ENCODE measurements at regions not wholly inside any gene's neighbourhood (a gene's known extent, or its start where the extent isn't known, plus 50 kb on each side); places are given as distances from the start of the nearest gene placed in this dataset.
A peak's percentile ranks its signal among the peaks of the same experiment; 100 is the strongest.

- Histone ChIP-seq H3K36me3 (ENCODE audit: low read depth, low read length) (no peaks in the 10 kb centered on the region), H3K9ac (ENCODE audit: low read length) (no peak overlapping the region), H3K79me2 (ENCODE audit: low read length) (no peaks in the 10 kb centered on the region), H3K27ac (ENCODE audit: low read length) (no peak overlapping the region), H3F3A (ENCODE audit: low read length, unreplicated experiment) (no peaks in the 10 kb centered on the region), H3K4me3 (ENCODE audit: low read length) (no peak overlapping the region), H3K9me3 (ENCODE audit: low read length) (no peaks in the 10 kb centered on the region), H4K20me1 (ENCODE audit: low read length) (no peaks in the 10 kb centered on the region), H3K27me3 (ENCODE audit: low read length) (peaks cover 11% of the 10 kb centered on the region; the same call in 1 of the 2 replicates), H3K9me2 (replicated peaks; ENCODE audit: low read length) (no peaks in the 10 kb centered on the region), H3K4me2 (ENCODE audit: low read length) (no peak overlapping the region), H3K4me1 (ENCODE audit: insufficient read depth, low read length) (no peaks in the 10 kb centered on the region), H2AFZ (ENCODE audit: low read length) (no peak overlapping the region)
- CTCF ChIA-PET = no interaction called here
- DNase-seq (no peak), ATAC-seq (no peak)
- TF ChIP-seq, protein P1, sequence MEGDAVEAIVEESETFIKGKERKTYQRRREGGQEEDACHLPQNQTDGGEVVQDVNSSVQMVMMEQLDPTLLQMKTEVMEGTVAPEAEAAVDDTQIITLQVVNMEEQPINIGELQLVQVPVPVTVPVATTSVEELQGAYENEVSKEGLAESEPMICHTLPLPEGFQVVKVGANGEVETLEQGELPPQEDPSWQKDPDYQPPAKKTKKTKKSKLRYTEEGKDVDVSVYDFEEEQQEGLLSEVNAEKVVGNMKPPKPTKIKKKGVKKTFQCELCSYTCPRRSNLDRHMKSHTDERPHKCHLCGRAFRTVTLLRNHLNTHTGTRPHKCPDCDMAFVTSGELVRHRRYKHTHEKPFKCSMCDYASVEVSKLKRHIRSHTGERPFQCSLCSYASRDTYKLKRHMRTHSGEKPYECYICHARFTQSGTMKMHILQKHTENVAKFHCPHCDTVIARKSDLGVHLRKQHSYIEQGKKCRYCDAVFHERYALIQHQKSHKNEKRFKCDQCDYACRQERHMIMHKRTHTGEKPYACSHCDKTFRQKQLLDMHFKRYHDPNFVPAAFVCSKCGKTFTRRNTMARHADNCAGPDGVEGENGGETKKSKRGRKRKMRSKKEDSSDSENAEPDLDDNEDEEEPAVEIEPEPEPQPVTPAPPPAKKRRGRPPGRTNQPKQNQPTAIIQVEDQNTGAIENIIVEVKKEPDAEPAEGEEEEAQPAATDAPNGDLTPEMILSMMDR (conservative IDR thresholded peaks at IDR 0.05; ENCODE audit: low read depth, low read length) = no peak
- TF ChIP-seq EZH2phosphoT487 (IDR thresholded peaks at IDR 0.05; ENCODE audit: borderline replicate concordance, low read length) (no peak), EZH2 (IDR thresholded peaks at IDR 0.05; ENCODE audit: low read length, unreplicated experiment) (no peak)
- intact Hi-C loops (cut with micrococcal nuclease) = no loop called here
- POLR2A ChIA-PET (ENCODE audit: unreplicated experiment) = no interaction called here
- no TSS peak for BruUV-seq (replicated peaks)
Observed at GRCh38 chr3:76482510-76482909, 557.4 kb upstream of the ROBO2 start.

- H3K9ac ChIP-seq (ENCODE audit: low read length) = no peak overlapping the region
- no peaks in the 10 kb centered on the region for H3K79me2 ChIP-seq (ENCODE audit: low read length)
- ATAC-seq (peak; percentile 24; the same call in 1 of the 2 replicates), DNase-seq (peak; percentile 35)
- ChIA-PET POLR2A (ENCODE audit: unreplicated experiment) (no interaction called here), CTCF (no interaction called here)
- BruUV-seq (replicated peaks) = no TSS peak
- intact Hi-C loops (cut with micrococcal nuclease) = no loop called here
- no peak overlapping the region for H3K4me2 ChIP-seq (ENCODE audit: low read length)
- no peaks in the 10 kb centered on the region for H3F3A ChIP-seq (ENCODE audit: low read length, unreplicated experiment)
- H4K20me1 ChIP-seq (ENCODE audit: low read length) = no peaks in the 10 kb centered on the region
- H3K9me3 ChIP-seq (ENCODE audit: low read length) = 0 out of 2 replicates have a peak, but pooled peaks cover 4% of the 10 kb centered on the region
- peaks cover 11% of the 10 kb centered on the region; the same call in 1 of the 2 replicates for H3K27me3 ChIP-seq (ENCODE audit: low read length)
- H3K36me3 ChIP-seq (ENCODE audit: low read depth, low read length) = no peaks in the 10 kb centered on the region
- no peak overlapping the region for H3K27ac ChIP-seq (ENCODE audit: low read length)
- H3K4me1 ChIP-seq (ENCODE audit: insufficient read depth, low read length) = no peaks in the 10 kb centered on the region
- H2AFZ ChIP-seq (ENCODE audit: low read length) = no peak overlapping the region
- H3K9me2 ChIP-seq (replicated peaks; ENCODE audit: low read length) = no peaks in the 10 kb centered on the region
- no peak for TF ChIP-seq EZH2 (IDR thresholded peaks at IDR 0.05; ENCODE audit: low read length, unreplicated experiment)
- no peak overlapping the region for H3K4me3 ChIP-seq (ENCODE audit: low read length)
Observed at GRCh38 chr3:76487446-76487845, 552.5 kb upstream of the ROBO2 start.

DNA sequence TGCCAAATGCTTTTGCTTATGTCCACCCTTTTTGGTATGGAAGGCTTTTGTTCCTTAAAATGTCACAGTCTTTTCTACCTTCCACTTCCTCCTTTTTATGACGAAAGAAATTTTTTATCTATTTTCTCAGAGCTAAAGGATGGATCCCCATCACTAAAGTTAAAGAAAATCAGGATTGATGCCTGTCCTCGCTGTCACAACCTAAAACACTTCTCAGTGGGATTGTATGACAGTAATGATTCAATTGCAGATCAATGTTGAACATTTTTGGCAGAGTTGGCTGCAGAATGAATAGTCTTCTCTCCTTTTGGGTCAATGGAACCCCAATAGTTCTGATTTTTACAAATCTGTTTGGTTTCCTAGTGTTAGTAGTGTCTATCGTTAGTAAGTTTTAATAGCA, 549.8 kb upstream of the ROBO2 start:
- Histone ChIP-seq H3K4me1 (ENCODE audit: insufficient read depth, low read length) (no peaks in the 10 kb centered on the region), H3K79me2 (ENCODE audit: low read length) (no peaks in the 10 kb centered on the region), H3K36me3 (ENCODE audit: low read depth, low read length) (no peaks in the 10 kb centered on the region), H3K9ac (ENCODE audit: low read length) (no peak overlapping the region), H2AFZ (ENCODE audit: low read length) (no peak overlapping the region), H3K9me3 (ENCODE audit: low read length) (0 out of 2 replicates have a peak, but pooled peaks cover 6% of the 10 kb centered on the region), H4K20me1 (ENCODE audit: low read length) (no peaks in the 10 kb centered on the region), H3K4me2 (ENCODE audit: low read length) (no peak overlapping the region), H3K27me3 (ENCODE audit: low read length) (peaks cover 4% of the 10 kb centered on the region; the same call in 1 of the 2 replicates), H3K4me3 (ENCODE audit: low read length) (no peak overlapping the region), H3K9me2 (replicated peaks; ENCODE audit: low read length) (no peaks in the 10 kb centered on the region), H3K27ac (ENCODE audit: low read length) (no peak overlapping the region), H3F3A (ENCODE audit: low read length, unreplicated experiment) (no peaks in the 10 kb centered on the region)
- intact Hi-C loops (cut with micrococcal nuclease) = no loop called here
- TF ChIP-seq EZH2 (IDR thresholded peaks at IDR 0.05; ENCODE audit: low read length, unreplicated experiment) (no peak), EZH2phosphoT487 (IDR thresholded peaks at IDR 0.05; ENCODE audit: borderline replicate concordance, low read length) (no peak)
- TF ChIP-seq, protein P1 (conservative IDR thresholded peaks at IDR 0.05; ENCODE audit: low read depth, low read length) = no peak
- no TSS peak for BruUV-seq (replicated peaks)
- ChIA-PET CTCF (no interaction called here), POLR2A (ENCODE audit: unreplicated experiment) (no interaction called here)
- no peak for ATAC-seq
- DNase-seq = no peak
